ENCODE measurements at regions not wholly inside any gene's neighbourhood (a gene's known extent, or its start where the extent isn't known, plus 50 kb on each side); places are given as distances from the start of the nearest gene placed in this dataset.

DNA sequence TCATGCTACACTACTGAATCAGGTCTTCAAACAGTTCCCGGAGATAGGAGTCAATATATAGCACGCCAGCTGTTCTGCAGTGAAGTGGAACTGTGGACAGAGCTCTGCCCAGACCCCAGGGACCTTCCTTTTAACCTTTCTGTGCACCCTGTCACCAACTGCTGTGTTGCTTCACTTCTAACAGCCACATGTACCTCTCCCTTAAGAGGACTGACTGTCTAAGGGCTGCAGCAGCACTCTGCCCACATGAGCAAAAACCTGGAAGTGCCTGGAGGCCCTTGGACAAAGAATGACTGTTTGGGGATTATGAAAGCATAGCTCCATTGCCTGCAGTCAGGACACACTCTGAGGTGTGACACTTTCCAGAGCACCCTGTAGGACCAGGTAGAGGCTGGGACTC lies 88.3 kb upstream of the CTNNB1 start:
- DNase-seq, result no peak

DNA sequence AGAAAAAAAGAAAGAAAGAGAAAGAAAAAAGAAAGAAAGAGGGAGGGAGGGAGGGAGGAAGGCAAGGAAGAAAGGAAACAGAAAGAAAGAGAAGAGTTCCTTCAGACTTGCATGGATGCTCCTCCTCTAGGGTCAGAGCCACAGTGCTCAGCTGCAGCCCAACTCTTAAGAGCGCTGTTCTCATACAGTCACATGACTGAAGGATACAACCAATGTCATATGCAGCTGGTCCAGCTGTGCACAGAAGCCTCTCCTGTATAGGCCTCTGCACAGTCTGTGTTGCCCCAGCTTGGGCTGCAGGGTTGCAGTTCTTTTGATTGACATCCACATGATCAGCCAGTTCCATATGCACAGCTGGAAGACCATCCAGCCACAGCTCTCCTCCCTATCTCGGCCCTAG lies 86.8 kb upstream of the CTNNB1 start:
- no peak for DNase-seq

DNA sequence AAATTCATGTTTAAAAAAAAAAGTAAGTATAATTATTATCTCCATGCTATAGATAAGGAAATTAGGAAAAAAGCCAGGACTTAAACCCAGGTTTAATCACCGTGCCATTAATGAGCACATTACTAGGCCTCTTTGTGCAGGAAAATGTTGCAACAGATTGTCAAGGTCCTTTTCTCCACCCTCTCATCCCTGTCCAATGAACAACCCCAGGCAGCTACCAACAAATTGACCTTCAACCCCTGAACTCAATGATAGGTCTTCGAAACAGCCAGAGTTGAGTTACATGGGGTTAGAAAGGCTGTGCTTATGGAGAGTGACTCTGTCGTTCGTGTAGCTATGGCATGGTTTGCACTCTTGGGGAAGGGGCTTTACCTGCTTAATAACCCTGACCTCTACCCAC lies 84.2 kb upstream of the CTNNB1 start:
- DNase-seq, result no peak

DNA sequence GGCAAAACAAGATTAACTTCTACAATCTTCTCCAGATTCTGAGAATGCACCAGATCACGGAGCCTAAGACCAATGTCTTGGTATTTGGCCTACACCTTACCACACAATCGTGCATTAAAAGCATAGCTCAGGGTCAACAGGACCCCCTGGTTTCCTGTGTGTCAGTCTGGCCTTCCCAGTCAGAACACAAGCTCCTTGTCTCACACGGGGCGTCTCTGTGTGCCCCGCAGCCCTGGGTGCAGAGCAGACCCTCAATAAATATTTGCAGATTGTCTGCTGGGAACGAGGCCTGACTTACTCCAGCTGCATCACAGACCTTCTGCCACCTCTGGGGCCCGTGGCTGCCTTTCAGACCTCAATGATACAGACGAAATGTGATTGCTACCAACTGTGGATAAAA lies 82.5 kb upstream of the CTNNB1 start:
- DNase-seq, result no peak

DNA sequence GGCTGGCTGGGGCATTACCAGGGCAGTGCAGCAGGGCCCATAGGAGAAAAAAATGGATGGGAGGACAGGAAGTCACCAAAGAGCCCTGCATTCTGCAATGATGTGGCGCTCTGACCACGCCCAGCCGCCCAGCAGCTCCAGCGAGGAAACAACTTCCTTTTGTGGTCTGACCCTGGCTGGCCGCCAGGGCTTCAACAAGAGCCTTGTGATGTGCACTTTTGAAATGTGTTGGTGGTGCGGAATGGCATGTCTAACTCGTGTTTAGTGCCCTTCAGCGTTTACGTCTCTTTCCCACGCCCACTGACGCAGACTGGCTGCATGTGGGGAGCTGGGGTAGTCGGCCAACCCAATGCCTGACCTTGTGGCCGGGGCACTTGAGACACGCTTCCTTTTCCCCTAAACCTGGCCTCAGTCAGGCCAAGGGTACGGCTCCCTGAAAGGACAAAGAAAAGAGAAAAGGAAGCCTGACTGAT lies 81.9 kb upstream of the CTNNB1 start:
- peak; percentile 36 for DNase-seq

DNA sequence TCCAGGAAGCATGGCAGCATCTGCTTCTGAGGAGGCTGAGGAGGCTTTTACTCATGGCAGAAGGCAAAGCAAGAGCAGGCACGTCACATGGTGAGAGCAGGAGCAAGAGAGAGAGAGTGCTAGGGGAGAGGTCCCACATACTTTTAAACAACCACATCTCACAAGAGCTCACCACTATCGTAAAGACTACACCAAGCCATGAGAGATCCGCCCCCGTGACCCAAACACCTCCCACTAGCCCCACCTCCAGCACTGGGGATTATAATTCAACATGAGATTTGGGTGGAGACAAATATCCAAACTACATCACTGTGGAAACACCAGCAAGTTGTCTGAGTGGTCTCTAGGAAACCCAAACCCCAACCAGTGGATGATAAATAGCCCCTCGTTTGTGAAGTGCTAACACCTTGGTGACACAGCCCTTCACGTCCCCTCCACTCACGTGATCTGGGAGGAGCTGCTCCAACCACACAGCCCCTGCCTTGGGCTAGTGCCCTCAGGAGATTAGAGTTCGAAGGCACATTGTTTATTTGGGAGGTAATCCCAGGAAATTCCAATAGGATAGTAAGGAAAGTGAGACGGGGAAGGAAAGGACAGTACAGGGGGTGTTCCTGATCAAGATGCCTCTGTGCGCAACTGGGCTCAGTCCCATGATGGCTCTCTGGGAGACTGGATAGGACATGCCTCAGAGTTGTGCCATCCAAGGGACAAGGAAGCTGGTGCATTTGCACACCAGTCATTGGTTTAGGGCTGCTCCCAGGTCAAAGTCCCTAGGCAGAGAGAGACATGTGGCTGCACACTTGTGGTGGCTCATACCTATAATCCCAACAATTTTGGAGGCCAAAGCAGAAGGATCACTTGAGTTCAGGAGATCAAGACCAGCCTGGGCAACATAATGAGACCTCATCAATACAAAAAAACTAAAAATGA lies 80.6 kb upstream of the CTNNB1 start:
- DNase-seq, result no peak

DNA sequence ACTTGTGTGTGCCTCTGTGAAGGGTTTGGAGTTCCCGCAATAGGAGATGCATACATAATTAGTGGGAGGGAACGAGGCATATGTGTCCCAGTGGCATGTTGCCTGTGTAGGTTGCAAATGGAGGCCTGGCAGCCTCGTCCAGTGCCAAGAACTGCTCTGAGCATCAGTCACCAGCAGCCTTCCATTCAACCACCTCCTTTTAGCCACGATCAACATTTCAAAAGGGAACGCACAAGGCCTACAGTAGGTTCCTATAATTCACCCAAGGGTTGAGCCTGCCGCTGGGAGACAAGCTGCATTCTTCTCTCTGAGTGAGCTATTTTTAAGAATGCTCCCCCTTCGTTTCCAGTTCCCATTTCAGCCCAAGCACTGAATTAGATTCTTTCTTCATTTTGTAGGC lies 78.8 kb upstream of the CTNNB1 start:
- no peak for DNase-seq

DNA sequence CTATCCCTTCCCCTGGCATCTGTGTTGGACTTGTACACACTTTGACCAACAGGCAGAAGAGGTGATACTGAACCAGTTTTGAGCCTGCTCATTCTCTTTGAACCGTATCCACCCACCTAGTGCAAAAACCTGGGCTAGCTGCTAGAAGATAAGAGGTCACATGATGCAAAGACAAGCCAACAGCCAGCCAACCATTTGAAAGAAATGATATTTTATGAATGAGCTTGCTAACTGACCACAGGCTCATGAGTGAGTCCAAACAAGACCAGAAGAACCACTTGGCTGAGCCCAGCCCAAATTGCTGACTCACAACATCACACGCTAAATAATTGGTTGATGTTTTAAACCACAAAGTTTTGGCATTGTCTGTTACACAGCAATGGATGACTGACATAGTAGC lies 74.0 kb upstream of the CTNNB1 start:
- no peak for DNase-seq

DNA sequence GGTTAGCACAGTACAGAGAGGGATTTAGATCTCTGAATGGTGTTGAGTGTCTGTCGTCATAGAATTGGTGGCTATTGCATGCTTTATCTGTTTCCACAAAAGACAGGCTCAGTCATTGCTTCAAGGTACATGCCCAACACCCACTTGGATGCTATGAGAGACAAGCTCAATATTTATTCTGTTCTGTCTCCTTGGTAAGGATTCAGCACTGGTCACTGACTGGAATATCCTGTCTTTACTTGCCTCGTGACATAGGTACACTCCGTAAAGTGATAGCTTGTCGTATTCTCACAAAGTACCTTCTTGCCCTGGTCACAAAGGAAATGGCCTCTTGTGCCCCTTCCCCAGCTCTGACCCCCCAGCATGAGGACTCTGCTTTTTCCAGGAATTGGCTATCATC lies 72.8 kb upstream of the CTNNB1 start:
- no peak for DNase-seq

DNA sequence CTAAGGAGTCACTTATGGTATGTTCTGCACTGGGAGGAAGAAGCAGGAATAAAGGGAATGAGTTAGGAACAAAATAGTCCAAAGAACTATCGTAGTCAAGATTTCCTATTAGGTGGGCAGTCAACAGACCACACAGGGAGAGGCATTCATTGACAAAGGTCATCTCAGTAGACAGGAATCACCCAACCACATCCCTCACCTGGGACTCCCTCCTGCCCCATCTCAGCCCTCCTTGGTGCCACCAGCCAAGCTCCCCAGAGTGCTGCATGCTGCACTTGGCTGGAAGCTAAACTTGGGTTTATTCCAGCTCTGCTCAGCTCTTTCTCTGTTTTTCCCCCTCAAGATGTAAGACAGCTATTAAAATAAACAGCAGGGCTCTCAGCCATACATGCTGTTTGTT lies 72.3 kb upstream of the CTNNB1 start:
- no peak for DNase-seq

DNA sequence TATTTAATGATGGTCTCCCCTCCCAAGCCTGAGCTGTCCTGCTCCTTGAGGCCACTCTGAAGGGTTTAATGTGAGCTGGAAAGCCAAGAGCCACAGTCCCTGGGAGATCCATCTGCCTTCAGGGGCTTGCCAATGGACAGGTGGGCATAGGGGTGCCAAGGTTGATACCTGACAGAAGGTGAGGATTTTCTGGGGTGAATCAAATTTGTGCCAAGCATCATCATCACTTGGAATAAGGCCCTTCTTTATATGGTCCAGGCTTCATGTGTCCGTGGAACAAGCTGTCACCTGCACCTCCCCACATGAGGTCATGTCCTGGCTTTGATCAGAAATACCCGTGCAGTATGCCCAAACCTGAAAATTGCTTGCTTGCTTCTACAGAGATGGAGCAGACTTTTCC lies 71.9 kb upstream of the CTNNB1 start:
- no peak for DNase-seq

DNA sequence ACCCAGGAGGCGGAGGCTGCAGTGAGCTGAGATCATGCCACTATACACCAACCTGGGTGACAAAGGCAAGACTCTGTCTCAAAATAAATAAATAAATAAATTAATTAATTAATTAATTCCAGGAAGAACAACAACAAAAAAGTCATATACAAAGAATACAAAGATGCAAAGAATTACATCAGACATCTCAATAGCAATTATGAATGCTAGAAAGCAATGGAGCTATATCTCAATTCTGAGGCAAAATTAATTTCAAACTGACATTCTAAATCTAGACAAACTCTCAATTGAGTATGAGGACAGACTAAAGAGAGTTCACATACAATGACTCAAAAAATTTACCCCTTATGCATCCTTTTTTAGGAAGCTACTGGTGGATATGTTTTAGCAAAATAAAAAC lies 69.6 kb upstream of the CTNNB1 start:
- no peak for DNase-seq

DNA sequence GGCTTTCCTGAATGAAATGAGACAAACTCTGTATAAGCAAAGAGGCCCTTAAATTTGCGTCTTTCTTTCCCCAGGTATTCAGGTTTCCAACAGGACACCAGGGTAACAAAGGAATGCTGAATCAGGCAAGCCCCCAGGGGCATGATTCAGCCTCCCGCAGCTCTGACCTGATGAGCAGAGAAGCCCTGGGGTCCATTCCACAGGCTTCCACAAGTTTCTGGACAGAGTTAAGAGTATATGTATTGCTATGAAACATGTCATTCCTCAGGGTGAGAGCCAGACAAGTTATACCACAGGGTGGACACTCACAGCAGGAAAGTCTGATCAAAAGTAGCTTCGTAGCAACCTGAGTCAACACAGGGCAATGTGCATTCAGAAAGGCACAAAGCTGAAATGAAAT lies 68.1 kb upstream of the CTNNB1 start:
- DNase-seq, result no peak

DNA sequence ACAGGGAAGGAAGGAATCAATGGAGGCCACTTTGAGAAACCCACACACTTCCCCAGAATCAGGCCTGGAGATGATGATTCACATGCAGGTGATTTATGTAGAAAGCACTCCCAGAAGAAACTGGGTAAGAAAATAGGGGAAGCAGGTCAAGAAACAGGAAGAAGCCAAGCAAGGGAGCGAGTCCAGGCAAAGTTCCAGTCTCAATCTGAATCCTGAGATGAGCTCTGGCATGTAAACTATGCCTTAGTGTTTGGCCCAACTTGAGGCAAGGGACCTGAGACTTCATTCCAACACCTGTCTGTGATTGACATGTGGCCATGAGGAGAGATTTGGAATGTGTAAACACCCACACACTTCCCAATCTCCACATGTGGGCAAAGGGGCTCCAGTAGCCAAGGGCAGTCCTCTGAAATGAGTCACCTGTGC lies 61.6 kb upstream of the CTNNB1 start:
- DNase-seq, result no peak

DNA sequence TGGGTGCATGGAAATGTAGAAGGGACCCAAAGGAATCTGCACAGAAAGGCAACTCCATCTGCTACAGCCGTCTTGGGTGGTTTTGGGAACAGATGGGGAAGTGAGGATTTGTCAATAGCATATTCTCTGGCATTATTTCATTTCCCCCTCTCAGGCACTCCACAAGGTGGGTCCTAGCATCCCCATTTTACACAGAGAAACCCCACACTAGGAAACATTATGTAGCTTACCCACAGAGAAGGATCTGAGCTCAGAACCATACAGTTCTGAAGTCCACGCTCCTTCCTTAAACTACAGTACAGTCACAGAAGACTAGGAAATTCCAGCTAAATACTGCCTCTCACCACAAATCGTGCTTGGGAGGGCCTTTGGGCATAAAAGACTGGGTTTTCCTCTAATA lies 61.2 kb upstream of the CTNNB1 start:
- DNase-seq, result no peak

DNA sequence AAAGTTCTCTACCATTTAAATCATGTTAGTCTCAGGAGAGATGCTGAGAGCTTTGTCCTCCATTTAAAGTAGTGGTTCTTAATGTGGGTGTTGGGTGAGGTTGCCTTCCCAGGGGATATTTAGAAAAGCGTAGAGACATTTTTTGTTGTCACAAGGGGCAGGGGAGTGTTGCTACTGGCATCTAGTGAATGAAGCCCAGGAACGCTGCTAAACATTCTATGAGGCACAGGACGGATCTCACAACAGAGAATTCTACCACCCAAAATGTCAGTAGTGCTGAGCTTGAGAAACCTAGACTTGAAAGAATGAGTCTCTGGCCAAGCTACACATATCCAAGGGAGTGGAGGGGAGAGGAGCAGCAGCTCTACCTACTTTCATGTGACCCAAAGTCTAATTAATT lies 60.7 kb upstream of the CTNNB1 start:
- no peak for DNase-seq

DNA sequence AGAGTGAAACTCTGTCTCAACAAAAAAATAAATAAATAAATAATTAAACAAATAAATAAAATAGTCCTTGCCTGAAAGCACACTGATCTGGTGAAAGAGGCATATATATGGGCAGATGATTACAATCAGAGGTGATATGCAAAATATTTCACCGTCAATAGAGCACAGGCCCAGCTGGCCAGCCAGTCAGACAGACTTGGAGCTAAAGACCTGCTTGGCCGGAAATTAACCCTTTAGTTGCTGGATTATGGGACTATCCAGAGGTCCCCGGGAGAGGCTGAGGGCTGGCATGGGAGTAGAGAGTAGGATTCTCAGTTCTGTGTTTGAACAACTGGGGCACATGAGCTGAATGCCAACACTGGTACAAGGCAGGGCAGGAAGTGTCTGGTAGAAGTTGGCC lies 59.1 kb upstream of the CTNNB1 start:
- no peak for DNase-seq

DNA sequence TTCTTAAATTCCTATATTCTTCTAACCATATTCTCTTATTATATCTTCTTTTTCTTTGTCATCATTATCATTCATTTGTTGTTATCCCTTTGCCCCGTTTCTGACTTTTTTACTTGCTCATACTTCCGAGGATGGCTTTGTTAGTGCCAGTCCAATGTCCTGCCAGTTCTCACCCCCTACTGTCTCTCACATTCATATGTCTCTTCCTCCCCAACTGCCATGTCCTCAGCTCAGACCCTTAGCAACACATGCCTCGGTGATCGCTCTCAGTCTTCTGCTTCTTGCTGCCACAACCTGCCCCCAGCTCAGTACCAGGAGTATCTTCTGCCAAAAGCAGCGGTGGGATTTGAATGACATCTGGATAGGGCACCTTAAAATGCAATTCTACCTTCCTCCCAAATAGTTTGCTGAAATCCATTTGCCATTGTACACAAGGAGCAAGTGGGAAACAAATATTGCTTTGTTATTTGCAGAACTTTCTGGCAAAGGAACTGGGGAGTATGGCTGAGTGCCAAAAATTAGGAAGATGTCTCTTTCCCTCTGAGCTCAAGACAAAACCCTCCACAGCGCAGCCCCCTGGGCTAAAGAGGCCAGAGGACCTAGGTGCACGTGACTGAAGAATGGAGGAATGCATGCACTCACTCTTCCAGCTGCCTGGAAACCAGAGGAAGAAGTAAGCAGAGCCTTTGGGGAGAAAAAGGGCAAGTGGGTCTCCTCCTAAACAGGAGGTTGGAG lies 57.7 kb upstream of the CTNNB1 start:
- DNase-seq, result no peak

DNA sequence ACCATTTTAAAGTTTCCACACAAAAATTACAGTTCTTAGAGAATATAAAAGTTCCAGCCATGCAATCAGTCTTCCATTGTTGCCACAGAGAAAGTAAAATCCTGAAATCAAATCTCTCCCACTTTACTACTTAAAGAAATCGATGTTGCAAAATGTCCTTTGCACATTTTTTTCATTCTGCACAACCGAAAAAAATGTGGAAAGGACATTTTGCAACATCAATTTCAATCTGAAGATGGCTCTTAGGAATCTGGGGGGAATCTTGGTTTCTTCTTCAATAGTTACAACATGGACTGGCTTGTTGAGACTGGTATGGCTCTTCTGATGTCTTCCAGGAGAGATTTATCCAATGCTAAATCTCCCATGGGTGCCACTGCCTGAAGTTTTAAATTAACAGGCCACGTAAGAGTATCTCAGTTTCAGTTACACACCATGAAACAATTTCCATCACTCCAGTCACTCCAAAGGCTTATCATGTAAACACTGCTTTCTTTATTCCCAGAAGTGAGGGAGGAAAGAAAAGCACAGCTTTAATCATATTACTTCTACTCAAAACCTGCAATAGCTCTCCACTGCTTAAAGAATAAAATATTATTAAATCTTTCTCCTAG lies 55.8 kb upstream of the CTNNB1 start:
- no peak for DNase-seq

DNA sequence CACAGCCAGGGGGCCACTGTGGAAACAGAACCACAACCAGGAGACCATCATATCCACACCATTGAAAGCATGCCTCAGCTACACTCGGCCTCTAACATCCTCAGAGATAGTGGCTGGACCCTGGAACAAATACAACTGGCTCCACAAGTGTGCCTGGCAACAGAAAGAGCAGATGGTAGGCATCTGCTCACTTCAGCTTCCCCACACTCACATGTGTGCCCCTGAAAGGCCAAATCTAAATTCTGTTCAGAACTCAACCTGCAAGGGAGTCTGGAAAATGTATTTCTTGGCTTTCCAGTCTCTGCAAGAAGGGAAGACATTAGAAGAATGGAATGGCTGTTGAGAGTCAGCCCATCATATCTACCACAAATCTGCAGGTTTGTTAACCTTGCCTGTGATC lies 54.7 kb upstream of the CTNNB1 start:
- DNase-seq, result no peak

DNA sequence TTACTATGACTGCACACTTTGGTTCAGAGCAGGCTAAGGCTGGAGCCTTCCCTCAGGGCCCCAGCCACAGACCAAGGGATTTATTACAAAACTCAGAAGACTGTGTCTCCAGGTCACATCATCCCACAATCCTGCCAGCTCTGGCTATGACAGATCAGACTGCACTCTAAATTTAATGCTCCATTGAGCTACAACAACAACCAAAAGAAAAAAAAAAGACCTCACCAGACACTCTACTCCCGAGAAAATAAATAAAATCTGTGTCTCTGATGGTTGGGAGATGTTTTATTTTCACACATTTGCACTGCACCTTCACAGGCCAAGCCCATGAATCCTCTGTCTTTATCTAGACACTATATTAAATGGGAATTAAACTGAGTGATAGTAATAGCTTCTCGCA lies 50.8 kb upstream of the CTNNB1 start:
- DNase-seq, result peak; percentile 70

DNA sequence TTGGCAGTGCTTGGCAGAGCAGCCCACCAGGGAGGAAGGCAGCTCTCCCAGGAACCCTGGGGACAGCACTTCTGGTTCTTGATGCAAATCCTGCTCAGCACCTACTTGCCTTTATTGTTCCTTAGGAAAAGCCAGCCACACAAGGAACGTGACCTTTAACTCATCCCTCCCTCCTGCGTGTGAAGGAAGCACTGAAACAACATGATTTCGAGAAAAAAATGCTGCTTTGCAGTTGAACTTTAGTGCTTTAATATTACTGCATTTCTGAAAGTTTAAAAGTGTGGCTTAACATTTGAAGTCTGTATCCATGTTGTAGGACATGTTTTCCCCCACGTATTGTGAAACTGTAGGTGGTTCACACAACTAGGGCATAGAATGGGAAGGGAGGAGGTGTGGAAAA lies 50.4 kb upstream of the CTNNB1 start:
- no peak for DNase-seq
